Astrocyte (in vitro differentiated cells and primary cell): ENCODE measurements at regions not wholly inside any gene's neighbourhood (a gene's known extent, or its start where the extent isn't known, plus 50 kb on each side); places are given as distances from the start of the nearest gene placed in this dataset.

ENCODE experiments used
- DNase-seq: peaks from one replicate; pipeline ENCODE4 v3.0.0-alpha.2; 2010; ENCODE audit warnings: low read depth
- FAIRE-seq: peaks from 2 replicates; lab custom pipeline; 2011; peaks lifted over from hg19 to GRCh38; lab: Jason Lieb, UNC
- H2AFZ ChIP-seq: 2 replicates; pipeline ENCODE4 v1.6.0; 2012; ENCODE audit warnings: low read depth, low read length, inconsistent platforms
- H3K27ac ChIP-seq: 2 replicates; pipeline ENCODE4 v1.5.1; 2011; ENCODE audit warnings: low read depth, low read length, inconsistent platforms
- H3K27me3 ChIP-seq: 2 replicates; pipeline ENCODE4 v1.6.0; 2011; ENCODE audit warnings: low read length, inconsistent platforms; ENCODE audit not compliant: insufficient read depth
- H3K36me3 ChIP-seq: 2 replicates; pipeline ENCODE4 v1.5.1; 2011; ENCODE audit warnings: low read length, inconsistent platforms; ENCODE audit not compliant: insufficient read depth
- H3K4me1 ChIP-seq: 2 replicates; pipeline ENCODE4 v1.5.1; 2011; ENCODE audit warnings: low read length, inconsistent platforms; ENCODE audit not compliant: insufficient read depth
- H3K4me2 ChIP-seq: 2 replicates; pipeline ENCODE4 v1.6.0; 2012; ENCODE audit warnings: low read length, inconsistent platforms
- H3K4me3 ChIP-seq: 2 replicates; pipeline ENCODE4 v1.5.1; 2011; ENCODE audit warnings: low read depth, mild to moderate bottlenecking, low read length, inconsistent platforms; ENCODE audit not compliant: insufficient read depth
- H3K79me2 ChIP-seq: 2 replicates; pipeline ENCODE4 v1.6.0; 2012; ENCODE audit warnings: mild to moderate bottlenecking, low read length, inconsistent platforms; ENCODE audit not compliant: insufficient read depth
- H3K9ac ChIP-seq: 2 replicates; pipeline ENCODE4 v1.6.0; 2012; ENCODE audit warnings: mild to moderate bottlenecking, low read length, inconsistent platforms
- H3K9me3 ChIP-seq: 2 replicates; pipeline ENCODE4 v1.5.1; 2012; ENCODE audit warnings: low read depth, mild to moderate bottlenecking, low read length, inconsistent platforms; ENCODE audit not compliant: insufficient read depth
- H4K20me1 ChIP-seq: 2 replicates; pipeline ENCODE4 v1.6.0; 2012; ENCODE audit warnings: low read length, inconsistent platforms; ENCODE audit not compliant: insufficient read depth
- H3K27ac Mint-ChIP-seq: one replicate; pipeline ENCODE4 v1.8.0; 2021; ENCODE audit warnings: mild to moderate bottlenecking, mixed read lengths; ENCODE audit not compliant: unreplicated experiment
- H3K27me3 Mint-ChIP-seq: one replicate; pipeline ENCODE4 v1.8.0; 2021; ENCODE audit warnings: low read depth, mixed read lengths; ENCODE audit not compliant: unreplicated experiment
- H3K36me3 Mint-ChIP-seq: one replicate; pipeline ENCODE4 v1.8.0; 2021; ENCODE audit warnings: low read depth, mixed read lengths; ENCODE audit not compliant: unreplicated experiment
- H3K4me1 Mint-ChIP-seq: one replicate; pipeline ENCODE4 v1.8.0; 2021; ENCODE audit warnings: low read depth, mixed read lengths; ENCODE audit not compliant: unreplicated experiment
- H3K4me3 Mint-ChIP-seq: one replicate; pipeline ENCODE4 v1.8.0; 2021; ENCODE audit warnings: mild to moderate bottlenecking, moderate library complexity, mixed read lengths; ENCODE audit not compliant: unreplicated experiment
- H3K9me3 Mint-ChIP-seq: one replicate; pipeline ENCODE4 v1.8.0; 2021; ENCODE audit warnings: mild to moderate bottlenecking, mixed read lengths; ENCODE audit not compliant: unreplicated experiment
- EZH2 ChIP-seq: IDR thresholded peaks from 2 replicates; pipeline ENCODE4 v1.6.1; 2012; ENCODE audit warnings: mild to moderate bottlenecking, low read length, inconsistent platforms; ENCODE audit not compliant: insufficient read depth
- TF ChIP-seq, protein P1 (sequence below): IDR thresholded peaks from 2 replicates; pipeline ENCODE4 v1.5.1; 2011; ENCODE audit warnings: low read depth, mild to moderate bottlenecking, inconsistent platforms, low read length, moderate library complexity; ENCODE audit not compliant: insufficient read depth

DNA sequence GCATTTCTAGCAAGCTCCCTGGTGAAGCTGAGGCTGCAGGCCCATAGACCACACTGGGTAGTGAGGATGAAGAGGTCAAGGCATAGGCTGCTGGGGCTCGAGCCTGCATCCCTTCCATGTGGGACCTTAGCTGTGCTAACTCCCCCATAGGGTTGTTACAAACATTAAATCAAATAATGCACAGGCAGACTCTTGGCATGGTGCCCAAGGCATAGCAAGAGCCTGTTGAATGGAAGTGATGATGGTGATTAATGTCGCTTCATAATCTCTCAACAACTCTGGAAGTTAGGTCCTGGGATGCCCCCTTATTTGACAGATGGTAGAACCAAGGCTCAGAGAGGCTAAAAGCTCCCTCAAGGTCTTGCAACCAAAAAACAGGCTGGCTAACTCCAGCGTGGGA, 283.9 kb upstream of the EEF2KMT start:
- DNase-seq (no peak), FAIRE-seq (no peak)
- Histone ChIP-seq H3K9me3 (peaks cover 13% of the 10 kb centered on the region), H3K27me3 (no peaks in the 10 kb centered on the region), H3K79me2 (no peaks in the 10 kb centered on the region), H2AFZ (no peak overlapping the region), H3K4me3 (no peak overlapping the region), H3K4me2 (no peak overlapping the region), H3K4me1 (no peaks in the 10 kb centered on the region), H4K20me1 (no peaks in the 10 kb centered on the region), H3K27ac (no peak overlapping the region), H3K9ac (no peak overlapping the region), H3K36me3 (no peaks in the 10 kb centered on the region)
- peaks cover 2% of the 10 kb centered on the region for H3K9me3 Mint-ChIP-seq
- H3K4me3 Mint-ChIP-seq: no peak overlapping the region
- no peaks in the 10 kb centered on the region for H3K4me1 Mint-ChIP-seq
- no peak overlapping the region for H3K27ac Mint-ChIP-seq
- H3K27me3 Mint-ChIP-seq: peaks cover 24% of the 10 kb centered on the region
- no peaks in the 10 kb centered on the region for H3K36me3 Mint-ChIP-seq
- TF ChIP-seq, protein P1, sequence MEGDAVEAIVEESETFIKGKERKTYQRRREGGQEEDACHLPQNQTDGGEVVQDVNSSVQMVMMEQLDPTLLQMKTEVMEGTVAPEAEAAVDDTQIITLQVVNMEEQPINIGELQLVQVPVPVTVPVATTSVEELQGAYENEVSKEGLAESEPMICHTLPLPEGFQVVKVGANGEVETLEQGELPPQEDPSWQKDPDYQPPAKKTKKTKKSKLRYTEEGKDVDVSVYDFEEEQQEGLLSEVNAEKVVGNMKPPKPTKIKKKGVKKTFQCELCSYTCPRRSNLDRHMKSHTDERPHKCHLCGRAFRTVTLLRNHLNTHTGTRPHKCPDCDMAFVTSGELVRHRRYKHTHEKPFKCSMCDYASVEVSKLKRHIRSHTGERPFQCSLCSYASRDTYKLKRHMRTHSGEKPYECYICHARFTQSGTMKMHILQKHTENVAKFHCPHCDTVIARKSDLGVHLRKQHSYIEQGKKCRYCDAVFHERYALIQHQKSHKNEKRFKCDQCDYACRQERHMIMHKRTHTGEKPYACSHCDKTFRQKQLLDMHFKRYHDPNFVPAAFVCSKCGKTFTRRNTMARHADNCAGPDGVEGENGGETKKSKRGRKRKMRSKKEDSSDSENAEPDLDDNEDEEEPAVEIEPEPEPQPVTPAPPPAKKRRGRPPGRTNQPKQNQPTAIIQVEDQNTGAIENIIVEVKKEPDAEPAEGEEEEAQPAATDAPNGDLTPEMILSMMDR: no peak
- no peak for TF ChIP-seq EZH2

GRCh38 chr16:5379954-5380353, 282.4 kb upstream of the EEF2KMT start:
- Histone ChIP-seq H3K4me2 (no peak overlapping the region), H3K9me3 (peaks cover 13% of the 10 kb centered on the region), H3K27me3 (no peaks in the 10 kb centered on the region), H3K27ac (no peak overlapping the region), H4K20me1 (no peaks in the 10 kb centered on the region), H3K36me3 (no peaks in the 10 kb centered on the region), H3K4me3 (no peak overlapping the region), H3K9ac (no peak overlapping the region), H3K4me1 (no peaks in the 10 kb centered on the region), H2AFZ (no peak overlapping the region), H3K79me2 (no peaks in the 10 kb centered on the region)
- Mint-ChIP-seq H3K9me3 (peaks cover 2% of the 10 kb centered on the region), H3K27ac (no peak overlapping the region), H3K4me1 (no peaks in the 10 kb centered on the region), H3K4me3 (no peak overlapping the region), H3K36me3 (no peaks in the 10 kb centered on the region), H3K27me3 (peaks cover 33% of the 10 kb centered on the region)
- TF ChIP-seq, protein P1: no peak
- TF ChIP-seq EZH2: no peak
- FAIRE-seq (no peak), DNase-seq (no peak)

- no peak for FAIRE-seq
- Mint-ChIP-seq H3K4me3 (no peak overlapping the region), H3K4me1 (no peaks in the 10 kb centered on the region)
Observed at GRCh38 chr16:5378531-5378930, 280.9 kb upstream of the EEF2KMT start.

More at GRCh38 chr16:5378531-5378930, 280.9 kb upstream of the EEF2KMT start:
- Mint-ChIP-seq H3K36me3 (no peaks in the 10 kb centered on the region), H3K27me3 (peaks cover 28% of the 10 kb centered on the region), H3K27ac (no peak overlapping the region), H3K9me3 (peaks cover 2% of the 10 kb centered on the region)
- Histone ChIP-seq H3K9me3 (peaks cover 13% of the 10 kb centered on the region), H4K20me1 (no peaks in the 10 kb centered on the region), H3K36me3 (no peaks in the 10 kb centered on the region), H3K27me3 (no peaks in the 10 kb centered on the region), H3K4me2 (no peak overlapping the region), H3K27ac (no peak overlapping the region), H2AFZ (no peak overlapping the region), H3K4me3 (no peak overlapping the region), H3K79me2 (no peaks in the 10 kb centered on the region), H3K9ac (no peak overlapping the region), H3K4me1 (no peaks in the 10 kb centered on the region)
- no peak for DNase-seq
- TF ChIP-seq, protein P1: no peak
- TF ChIP-seq EZH2: no peak
